NCI-H2227 (cell line): ENCODE measurements at regions not wholly inside any gene's neighbourhood (a gene's known extent, or its start where the extent isn't known, plus 50 kb on each side); places are given as distances from the start of the nearest gene placed in this dataset.

Source experiments
- DNase-seq: peaks from one replicate; lab custom pipeline; 2025; ENCODE audit not compliant: unreplicated experiment; lab: John Stamatoyannopoulos, UW

GRCh38 chr3:43948013-43948412, 257.3 kb downstream of the ABHD5 start:
- no peak for DNase-seq

- no peak for DNase-seq
Measured at GRCh38 chr3:43949594-43949993, 258.9 kb downstream of the ABHD5 start.

- DNase-seq: no peak
Measured at GRCh38 chr3:43950775-43951174, 260.0 kb downstream of the ABHD5 start.

- no peak for DNase-seq
Measured at GRCh38 chr3:43951813-43952212, 261.1 kb downstream of the ABHD5 start.

- DNase-seq: no peak
Measured at GRCh38 chr3:43953380-43953779, 262.6 kb downstream of the ABHD5 start.

GRCh38 chr3:43953814-43954692, 263.3 kb downstream of the ABHD5 start:
- DNase-seq: no peak

- DNase-seq: no peak
Measured at GRCh38 chr3:43956945-43957344, 266.2 kb downstream of the ABHD5 start.

- no peak for DNase-seq
Measured at GRCh38 chr3:43957553-43957952, 266.8 kb downstream of the ABHD5 start.

GRCh38 chr3:43958005-43958770, 267.4 kb downstream of the ABHD5 start:
- DNase-seq: peak; percentile 8

GRCh38 chr3:43958973-43959372, 268.2 kb downstream of the ABHD5 start:
- DNase-seq: no peak

- DNase-seq: no peak
Measured at GRCh38 chr3:43959498-43960447, 269.0 kb downstream of the ABHD5 start.

- peak; percentile 27 for DNase-seq
Measured at GRCh38 chr3:43960448-43960840, 269.7 kb downstream of the ABHD5 start.

GRCh38 chr3:43962043-43962442, 271.3 kb downstream of the ABHD5 start:
- no peak for DNase-seq

GRCh38 chr3:43963208-43963607, 272.5 kb downstream of the ABHD5 start:
- no peak for DNase-seq

GRCh38 chr3:43964640-43965039, 273.9 kb downstream of the ABHD5 start:
- no peak for DNase-seq

- DNase-seq: no peak
Measured at GRCh38 chr3:43965656-43966055, 274.9 kb downstream of the ABHD5 start.

- DNase-seq: no peak
Measured at GRCh38 chr3:43966126-43966525, 275.4 kb downstream of the ABHD5 start.

GRCh38 chr3:43966530-43966929, 275.2 kb upstream of the TOPAZ1 start:
- DNase-seq: no peak

- DNase-seq: no peak
Measured at GRCh38 chr3:43968465-43968864, 273.2 kb upstream of the TOPAZ1 start.

- no peak for DNase-seq
Measured at GRCh38 chr3:43969944-43970343, 271.7 kb upstream of the TOPAZ1 start.

GRCh38 chr3:43970351-43970750, 271.3 kb upstream of the TOPAZ1 start:
- DNase-seq: no peak
